ENCODE measurements at regions not wholly inside any gene's neighbourhood (a gene's known extent, or its start where the extent isn't known, plus 50 kb on each side); places are given as distances from the start of the nearest gene placed in this dataset.
"Not testable (repeated sequence)": the region's sequence is repeated elsewhere in the genome, so short reads cannot be mapped to it uniquely, and the experiment has no call there.

DNA sequence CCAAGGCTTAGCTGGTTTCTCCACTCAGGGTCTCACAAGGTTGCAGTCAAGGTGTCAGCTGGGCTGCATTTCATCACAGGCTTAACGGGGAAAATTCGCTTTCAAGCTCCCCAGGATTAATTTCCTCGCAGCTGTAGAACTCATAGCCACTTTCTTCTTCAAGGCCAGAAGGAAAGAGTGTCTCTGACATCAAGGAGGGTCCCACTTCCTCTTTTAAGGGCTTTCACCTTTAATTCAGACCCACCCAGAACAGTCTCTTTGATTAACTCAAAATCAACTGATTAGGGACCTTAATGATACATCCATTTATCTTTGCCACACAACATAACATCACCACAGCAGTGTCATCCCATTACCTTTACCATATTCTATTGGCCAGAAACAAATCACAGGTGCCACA is 183.3 kb upstream of the ARID1B start:
- DNase-seq (ENCODE audit: low read depth in 6 of 9, low spot score in 9 of 9), result no peak
- peaks cover 0 to 9% of the 10 kb centered on the region in 2 donors for H3K4me1 ChIP-seq (ENCODE audit: control insufficient read depth in 2 of 2, insufficient read depth in 2 of 2, low read length in 2 of 2)
- 95% methylated on average over 3 of the region's 3 CpGs for WGBS
- H3K27ac ChIP-seq (ENCODE audit: low read depth in 1 of 2, low read length in 1 of 2), result no peak overlapping the region
- H3K36me3 ChIP-seq (ENCODE audit: control insufficient read depth in 2 of 2, insufficient read depth in 2 of 2, low read length in 1 of 2), result no peaks in the 10 kb centered on the region
- no peaks in the 10 kb centered on the region for H3K27me3 ChIP-seq (ENCODE audit: control insufficient read depth in 2 of 2, insufficient read depth in 1 of 2, low read length in 1 of 2)
- H3K9me3 ChIP-seq (ENCODE audit: control insufficient read depth in 2 of 2, insufficient read depth in 1 of 2, low read length in 1 of 2), result no peaks in the 10 kb centered on the region
- no peak overlapping the region for H3K4me3 ChIP-seq (ENCODE audit: low read length in 2 of 2)

DNA sequence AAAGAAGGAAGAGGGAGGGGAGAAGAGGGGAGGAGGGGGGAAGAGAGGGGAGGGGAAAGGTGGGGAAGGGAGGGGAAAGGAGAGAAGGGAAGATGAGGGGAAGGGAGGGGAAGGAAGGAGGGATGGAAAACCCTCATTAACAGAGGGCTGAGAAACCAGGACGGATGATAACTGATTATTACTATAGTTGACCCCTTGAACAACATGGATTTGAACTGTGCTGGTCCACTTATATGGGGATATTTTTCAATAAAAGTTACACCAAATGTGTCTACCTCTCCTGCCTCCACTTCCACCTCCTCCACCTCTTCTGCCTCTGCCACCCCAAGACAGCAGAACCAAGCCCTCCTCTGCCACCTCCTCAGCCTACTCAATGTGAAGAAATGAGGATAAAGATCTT is 184.1 kb upstream of the ARID1B start:
- H3K9me3 ChIP-seq (ENCODE audit: control insufficient read depth in 2 of 2, insufficient read depth in 1 of 2, low read length in 1 of 2), result no peaks in the 10 kb centered on the region
- 90% methylated on average over 1 of the region's 1 CpG for WGBS
- H3K4me3 ChIP-seq (ENCODE audit: low read length in 2 of 2), result no peak overlapping the region
- H3K36me3 ChIP-seq (ENCODE audit: control insufficient read depth in 2 of 2, insufficient read depth in 2 of 2, low read length in 1 of 2), result no peaks in the 10 kb centered on the region
- H3K27me3 ChIP-seq (ENCODE audit: control insufficient read depth in 2 of 2, insufficient read depth in 1 of 2, low read length in 1 of 2), result no peaks in the 10 kb centered on the region
- DNase-seq (ENCODE audit: low read depth in 6 of 9, low spot score in 9 of 9), result no peak
- peaks cover 0 to 4% of the 10 kb centered on the region in 2 donors for H3K4me1 ChIP-seq (ENCODE audit: control insufficient read depth in 2 of 2, insufficient read depth in 2 of 2, low read length in 2 of 2)
- no peak overlapping the region for H3K27ac ChIP-seq (ENCODE audit: low read depth in 1 of 2, low read length in 1 of 2)

DNA sequence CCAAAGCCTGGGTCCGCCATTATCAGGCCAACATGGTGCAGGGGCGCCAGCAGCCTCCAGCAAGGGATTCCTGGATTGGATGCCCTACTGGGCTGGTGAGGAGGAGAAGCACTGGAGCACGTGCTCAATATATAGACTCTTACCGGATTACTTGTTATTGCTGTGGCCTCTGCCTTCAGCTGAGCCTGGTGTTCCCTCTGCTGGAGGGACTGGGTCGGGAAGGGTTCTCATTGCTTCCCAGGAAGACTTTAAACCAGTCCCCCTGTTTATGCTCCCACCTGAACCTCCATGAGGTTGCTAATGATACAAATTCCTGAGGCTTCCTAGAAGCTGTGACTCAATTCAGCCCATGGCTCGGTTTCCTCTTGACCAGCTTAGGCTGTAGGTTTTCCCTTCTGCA is 186.7 kb upstream of the ARID1B start:
- no peak overlapping the region for H3K27ac ChIP-seq (ENCODE audit: low read depth in 1 of 2, low read length in 1 of 2)
- H3K27me3 ChIP-seq (ENCODE audit: control insufficient read depth in 2 of 2, insufficient read depth in 1 of 2, low read length in 1 of 2), result no peaks in the 10 kb centered on the region
- WGBS, result 97% methylated on average over 6 of the region's 6 CpGs
- H3K36me3 ChIP-seq (ENCODE audit: control insufficient read depth in 2 of 2, insufficient read depth in 2 of 2, low read length in 1 of 2), result no peaks in the 10 kb centered on the region
- H3K4me3 ChIP-seq (ENCODE audit: low read length in 2 of 2), result no peak overlapping the region
- no peak for DNase-seq (ENCODE audit: low read depth in 6 of 9, low spot score in 9 of 9)
- peaks cover 0 to 3% of the 10 kb centered on the region in 2 donors for H3K4me1 ChIP-seq (ENCODE audit: control insufficient read depth in 2 of 2, insufficient read depth in 2 of 2, low read length in 2 of 2)
- no peaks in the 10 kb centered on the region for H3K9me3 ChIP-seq (ENCODE audit: control insufficient read depth in 2 of 2, insufficient read depth in 1 of 2, low read length in 1 of 2)

DNA sequence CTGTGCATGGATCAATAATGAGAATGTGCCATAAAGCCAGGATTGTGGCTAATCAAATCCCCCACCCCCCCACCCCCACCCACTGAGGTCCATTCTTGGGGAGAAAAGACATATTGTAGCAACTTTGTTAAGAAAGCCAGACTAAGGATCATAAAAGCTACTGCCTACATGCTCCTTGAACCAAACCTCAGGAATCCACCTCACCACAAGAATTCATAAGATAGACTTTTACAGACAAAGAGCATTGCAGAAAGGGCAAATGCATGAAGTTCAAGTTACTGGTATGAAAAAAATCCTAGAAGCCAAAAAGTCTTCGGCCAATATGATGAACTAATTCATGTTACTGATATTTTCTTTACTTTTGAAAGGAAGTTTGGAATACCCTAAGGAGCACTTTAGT is 187.9 kb upstream of the ARID1B start:
- H3K4me3 ChIP-seq (ENCODE audit: low read length in 2 of 2), result no peak overlapping the region
- WGBS, result 95% methylated on average over 1 of the region's 1 CpG

DNA sequence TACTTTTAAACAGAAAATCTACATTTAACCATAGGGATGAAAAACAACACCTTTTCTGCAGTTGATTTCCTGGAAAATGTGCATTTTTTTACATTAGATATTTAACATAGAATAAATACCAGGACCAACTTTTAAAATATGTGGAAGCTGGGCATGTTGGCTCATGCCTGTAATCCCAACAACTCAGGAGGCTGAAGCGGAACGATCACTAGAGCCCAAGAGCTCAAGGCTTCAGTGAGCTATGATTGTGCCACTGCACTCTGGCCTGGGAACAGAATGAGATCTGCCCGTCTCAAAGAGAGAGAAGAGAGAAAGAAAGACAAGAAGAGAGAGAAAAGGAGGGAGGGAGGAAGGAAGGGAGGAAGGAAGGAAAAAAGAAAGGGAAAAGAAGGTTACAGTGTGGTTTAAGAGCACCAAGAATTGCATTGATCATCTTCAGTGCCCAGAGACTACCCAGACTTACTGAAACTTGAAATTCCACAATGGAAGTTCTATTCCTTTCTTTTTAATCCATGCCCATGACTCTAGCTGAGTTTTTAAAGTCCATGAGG is 189.4 kb upstream of the ARID1B start:
- no peak overlapping the region for H3K4me3 ChIP-seq (ENCODE audit: low read length in 2 of 2)
- 96% methylated on average over 3 of the region's 3 CpGs for WGBS
- H3K9me3 ChIP-seq (ENCODE audit: control insufficient read depth in 2 of 2, insufficient read depth in 1 of 2, low read length in 1 of 2), result no peaks in the 10 kb centered on the region

More for the DNA sequence above, 187.9 kb upstream of the ARID1B start:
- DNase-seq (ENCODE audit: low read depth in 6 of 9, low spot score in 9 of 9), result no peak
- Histone ChIP-seq H3K4me1 (ENCODE audit: control insufficient read depth in 2 of 2, insufficient read depth in 2 of 2, low read length in 2 of 2) (peaks cover 0 to 3% of the 10 kb centered on the region in 2 donors), H3K9me3 (ENCODE audit: control insufficient read depth in 2 of 2, insufficient read depth in 1 of 2, low read length in 1 of 2) (no peaks in the 10 kb centered on the region), H3K27me3 (ENCODE audit: control insufficient read depth in 2 of 2, insufficient read depth in 1 of 2, low read length in 1 of 2) (no peaks in the 10 kb centered on the region), H3K36me3 (ENCODE audit: control insufficient read depth in 2 of 2, insufficient read depth in 2 of 2, low read length in 1 of 2) (no peaks in the 10 kb centered on the region), H3K27ac (ENCODE audit: low read depth in 1 of 2, low read length in 1 of 2) (no peak overlapping the region)

DNA sequence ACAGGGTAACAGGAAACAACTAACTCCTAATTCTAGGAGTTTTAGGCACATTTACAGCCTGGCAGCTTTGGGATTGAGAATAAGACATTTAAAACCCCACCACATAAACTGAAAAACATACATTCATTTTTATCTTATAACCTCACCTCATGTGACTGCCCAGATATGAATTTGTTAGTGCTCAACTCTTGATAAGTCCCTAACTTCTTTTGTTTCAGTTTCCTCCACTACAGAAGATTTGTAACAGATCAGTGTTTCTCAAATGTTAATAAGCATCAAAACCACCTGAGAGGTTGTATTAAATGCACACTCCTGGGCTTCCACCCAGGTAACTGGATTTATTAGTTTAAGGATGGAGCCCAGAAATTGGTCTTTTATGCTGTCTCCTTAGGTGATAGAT is 190.1 kb upstream of the ARID1B start:
- no peak for DNase-seq (ENCODE audit: low read depth in 6 of 9, low spot score in 9 of 9)
- Histone ChIP-seq H3K9me3 (ENCODE audit: control insufficient read depth in 2 of 2, insufficient read depth in 1 of 2, low read length in 1 of 2) (no peaks in the 10 kb centered on the region), H3K36me3 (ENCODE audit: control insufficient read depth in 2 of 2, insufficient read depth in 2 of 2, low read length in 1 of 2) (no peaks in the 10 kb centered on the region), H3K4me3 (ENCODE audit: low read length in 2 of 2) (no peak overlapping the region), H3K4me1 (ENCODE audit: control insufficient read depth in 2 of 2, insufficient read depth in 2 of 2, low read length in 2 of 2) (peaks cover 0 to 7% of the 10 kb centered on the region in 2 donors), H3K27me3 (ENCODE audit: control insufficient read depth in 2 of 2, insufficient read depth in 1 of 2, low read length in 1 of 2) (no peaks in the 10 kb centered on the region), H3K27ac (ENCODE audit: low read depth in 1 of 2, low read length in 1 of 2) (no peak overlapping the region)

More for the DNA sequence above, 189.4 kb upstream of the ARID1B start:
- no peaks in the 10 kb centered on the region for H3K27me3 ChIP-seq (ENCODE audit: control insufficient read depth in 2 of 2, insufficient read depth in 1 of 2, low read length in 1 of 2)
- DNase-seq (ENCODE audit: low read depth in 6 of 9, low spot score in 9 of 9), result no peak
- no peak overlapping the region for H3K27ac ChIP-seq (ENCODE audit: low read depth in 1 of 2, low read length in 1 of 2)
- peaks cover 0 to 3% of the 10 kb centered on the region in 2 donors for H3K4me1 ChIP-seq (ENCODE audit: control insufficient read depth in 2 of 2, insufficient read depth in 2 of 2, low read length in 2 of 2)
- H3K36me3 ChIP-seq (ENCODE audit: control insufficient read depth in 2 of 2, insufficient read depth in 2 of 2, low read length in 1 of 2), result no peaks in the 10 kb centered on the region

DNA sequence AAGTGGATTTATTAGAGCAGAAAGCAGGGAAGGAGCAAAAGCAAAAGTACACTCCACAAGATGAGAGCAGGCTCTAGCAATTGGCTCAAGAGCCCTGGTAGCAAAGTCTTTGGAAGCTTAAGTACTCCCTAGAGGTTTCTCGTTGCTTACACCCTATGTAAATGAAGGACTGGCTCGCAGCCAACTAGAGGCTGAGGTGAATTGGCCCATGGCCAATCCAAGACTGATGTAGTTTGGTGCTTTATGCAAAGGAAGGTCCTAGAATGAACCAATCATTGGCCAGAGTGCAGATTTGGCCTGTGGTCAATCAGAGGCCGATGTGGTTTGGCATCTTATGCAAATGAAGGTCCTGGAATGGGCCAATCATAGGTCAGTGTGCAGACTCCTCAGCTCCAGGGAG is 191.3 kb upstream of the ARID1B start:
- WGBS, result 94% methylated on average over 3 of the region's 3 CpGs
- H3K9me3 ChIP-seq (ENCODE audit: control insufficient read depth in 2 of 2, insufficient read depth in 1 of 2, low read length in 1 of 2), result no peaks in the 10 kb centered on the region
- no peaks in the 10 kb centered on the region for H3K27me3 ChIP-seq (ENCODE audit: control insufficient read depth in 2 of 2, insufficient read depth in 1 of 2, low read length in 1 of 2)
- H3K27ac ChIP-seq (ENCODE audit: low read depth in 1 of 2, low read length in 1 of 2), result no peak overlapping the region
- H3K4me1 ChIP-seq (ENCODE audit: control insufficient read depth in 2 of 2, insufficient read depth in 2 of 2, low read length in 2 of 2), result peaks cover 0 to 7% of the 10 kb centered on the region in 2 donors
- DNase-seq (ENCODE audit: low read depth in 6 of 9, low spot score in 9 of 9), result no peak
- no peaks in the 10 kb centered on the region for H3K36me3 ChIP-seq (ENCODE audit: control insufficient read depth in 2 of 2, insufficient read depth in 2 of 2, low read length in 1 of 2)
- no peak overlapping the region for H3K4me3 ChIP-seq (ENCODE audit: low read length in 2 of 2)

DNA sequence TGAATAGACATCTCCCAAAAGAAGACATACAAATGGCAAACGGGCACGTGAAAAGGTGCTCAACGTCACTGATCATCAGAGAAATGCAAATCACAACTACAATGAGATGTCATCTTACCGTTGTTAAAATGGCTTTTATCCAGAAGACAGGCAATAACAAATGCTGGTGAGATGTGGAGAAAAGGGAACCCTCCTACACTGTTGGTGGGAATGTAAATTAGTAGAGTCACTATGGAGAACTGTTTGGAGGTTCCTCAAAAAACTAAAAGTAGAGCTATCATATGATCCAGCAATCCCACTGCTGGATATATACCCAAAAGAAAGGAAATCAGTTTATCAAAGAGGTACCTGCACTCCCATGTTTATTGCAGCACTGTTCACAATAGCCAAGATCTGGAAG is 193.1 kb upstream of the ARID1B start:
- 81% methylated on average over 4 of the region's 4 CpGs for WGBS
- not testable (repeated sequence) for DNase-seq (ENCODE audit: low read depth in 6 of 9, low spot score in 9 of 9)

DNA sequence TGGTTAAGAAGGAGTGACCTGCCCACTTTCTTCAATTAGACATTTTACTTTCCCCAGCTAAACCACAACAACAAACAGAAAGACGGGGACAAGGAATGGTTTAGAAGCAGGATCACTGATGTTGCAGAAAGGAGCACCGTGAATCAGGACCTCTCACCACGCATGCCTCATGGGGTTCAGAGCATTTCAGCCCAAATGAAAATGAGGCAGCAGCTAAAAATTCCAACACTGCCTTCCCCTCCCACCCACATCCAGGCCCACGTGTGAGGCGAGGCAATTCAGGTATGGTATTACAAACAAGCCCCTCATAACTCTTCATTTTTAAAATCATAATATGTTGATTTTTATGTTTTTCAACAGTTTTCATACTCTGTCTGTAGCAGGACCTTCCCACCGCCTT is 194.1 kb upstream of the ARID1B start:
- no peak overlapping the region for H3K27ac ChIP-seq (ENCODE audit: low read depth in 1 of 2, low read length in 1 of 2)
- peaks cover 0 to 3% of the 10 kb centered on the region in 2 donors for H3K4me1 ChIP-seq (ENCODE audit: control insufficient read depth in 2 of 2, insufficient read depth in 2 of 2, low read length in 2 of 2)
- no peaks in the 10 kb centered on the region for H3K36me3 ChIP-seq (ENCODE audit: control insufficient read depth in 2 of 2, insufficient read depth in 2 of 2, low read length in 1 of 2)
- no peak for DNase-seq (ENCODE audit: low read depth in 6 of 9, low spot score in 9 of 9)
- H3K9me3 ChIP-seq (ENCODE audit: control insufficient read depth in 2 of 2, insufficient read depth in 1 of 2, low read length in 1 of 2), result peaks cover 0 to 7% of the 10 kb centered on the region in 2 donors
- no peak overlapping the region for H3K4me3 ChIP-seq (ENCODE audit: low read length in 2 of 2)
- H3K27me3 ChIP-seq (ENCODE audit: control insufficient read depth in 2 of 2, insufficient read depth in 1 of 2, low read length in 1 of 2), result no peaks in the 10 kb centered on the region
- WGBS, result 89% methylated on average over 6 of the region's 6 CpGs

More for the DNA sequence above, 193.1 kb upstream of the ARID1B start:
- not testable (repeated sequence) for H3K9me3 ChIP-seq (ENCODE audit: control insufficient read depth in 2 of 2, insufficient read depth in 1 of 2, low read length in 1 of 2); H3K36me3 ChIP-seq (ENCODE audit: control insufficient read depth in 2 of 2, insufficient read depth in 2 of 2, low read length in 1 of 2); H3K4me3 ChIP-seq (ENCODE audit: low read length in 2 of 2); H3K4me1 ChIP-seq (ENCODE audit: control insufficient read depth in 2 of 2, insufficient read depth in 2 of 2, low read length in 2 of 2); H3K27me3 ChIP-seq (ENCODE audit: control insufficient read depth in 2 of 2, insufficient read depth in 1 of 2, low read length in 1 of 2); H3K27ac ChIP-seq (ENCODE audit: low read depth in 1 of 2, low read length in 1 of 2)
